Caco-2 (cell line): ENCODE measurements at regions not wholly inside any gene's neighbourhood (a gene's known extent, or its start where the extent isn't known, plus 50 kb on each side); places are given as distances from the start of the nearest gene placed in this dataset.

Experiments
- BruUV-seq: library from RNA; stranded (reverse); fragments of 400-500 nt; replicated peaks from 2 replicates; lab custom pipeline; 2021; lab: Mats Ljungman, UMichigan
- CTCF ChIA-PET: fragments of 300-600 bp; sonication (Branson Sonifier 250); formaldehyde crosslinking; loops from one replicate; lab custom pipeline; 2022; ENCODE audit warnings: antibody characterized with exemption; lab: Charles Lee
- POLR2A ChIA-PET: fragments of 300-600 bp; sonication (Branson Sonifier 250); formaldehyde crosslinking; loops from one replicate; lab custom pipeline; 2022; ENCODE audit warnings: antibody characterized with exemption; lab: Charles Lee
- DNase-seq, 2 experiments: peaks; one replicate each; pipeline versions ENCODE4 v3.0.0 to v3.0.0-alpha.2; 2020 to 2022
- H3K27me3 ChIP-seq: replicated peaks from 2 replicates; pipeline ENCODE4 v1.6.0; 2011; ENCODE audit warnings: low read length; ENCODE audit not compliant: control insufficient read depth, insufficient read depth
- H3K36me3 ChIP-seq: 2 replicates; pipeline ENCODE4 v1.5.1; 2011; ENCODE audit warnings: low read length; ENCODE audit not compliant: control insufficient read depth, insufficient read depth
- H3K4me1 ChIP-seq: fragments of 250-450 bp; sonication (Bioruptor Pico); 2 replicates; pipeline ENCODE4 v1.5.1; 2020; ENCODE audit warnings: mild to moderate bottlenecking
- H3K4me3 ChIP-seq: 2 replicates; pipeline ENCODE4 v1.5.1; 2011; ENCODE audit warnings: low read depth, mild to moderate bottlenecking, control low read depth, low read length
- H3K9me3 ChIP-seq: fragments of 250-450 bp; sonication (Bioruptor Pico); 2 replicates; pipeline ENCODE4 v1.5.1; 2020; ENCODE audit warnings: mild to moderate bottlenecking, moderate library complexity
- H3K27ac Mint-ChIP-seq: one replicate; pipeline ENCODE4 v1.8.0; 2022; ENCODE audit warnings: mixed read lengths; ENCODE audit not compliant: unreplicated experiment
- H3K27me3 Mint-ChIP-seq: one replicate; pipeline ENCODE4 v1.8.0; 2022; ENCODE audit warnings: mixed read lengths; ENCODE audit not compliant: insufficient read depth, unreplicated experiment
- H3K36me3 Mint-ChIP-seq: one replicate; pipeline ENCODE4 v1.8.0; 2022; ENCODE audit warnings: mild to moderate bottlenecking, mixed read lengths; ENCODE audit not compliant: insufficient read depth, unreplicated experiment
- H3K4me1 Mint-ChIP-seq: one replicate; pipeline ENCODE4 v1.8.0; 2022; ENCODE audit warnings: low read depth, mixed read lengths; ENCODE audit not compliant: unreplicated experiment
- H3K4me3 Mint-ChIP-seq: one replicate; pipeline ENCODE4 v1.8.0; 2022; ENCODE audit warnings: mild to moderate bottlenecking, moderate library complexity, mixed read lengths; ENCODE audit not compliant: unreplicated experiment
- H3K9me3 Mint-ChIP-seq: one replicate; pipeline ENCODE4 v1.8.0; 2022; ENCODE audit warnings: mixed read lengths; ENCODE audit not compliant: unreplicated experiment
- CTCF ChIP-seq, 2 experiments: fragments of 200-600 bp in 1 of 2; IDR thresholded peaks; 1 replicate in 1 of 2; 2 replicates in 1 of 2; pipeline versions ENCODE4 v1.5.1 to v1.8.0; 2011 to 2022; ENCODE audit warnings: antibody characterized with exemption in 1 of 2, control low read depth in 1 of 2, inconsistent platforms in 1 of 2, low read depth in 1 of 2, low read length in 1 of 2, mild to moderate bottlenecking in 1 of 2, moderate library complexity in 1 of 2; ENCODE audit not compliant: insufficient read depth in 1 of 2, severe bottlenecking in 1 of 2, unreplicated experiment in 1 of 2
- intact Hi-C: fragments of 100-400 bp; cut with micrococcal nuclease; formaldehyde crosslinking; loops from one replicate; pipeline ENCODE4 v1.10.0; 2022; ENCODE audit not compliant: unreplicated experiment

- intact Hi-C loops: no loop called here
- Histone ChIP-seq H3K9me3 (no peaks in the 10 kb centered on the region), H3K36me3 (no peaks in the 10 kb centered on the region), H3K27me3 (no peaks in the 10 kb centered on the region; the same call in 1 of the 2 replicates), H3K4me3 (no peak overlapping the region), H3K4me1 (no peaks in the 10 kb centered on the region)
- Mint-ChIP-seq H3K27me3 (peaks cover 5% of the 10 kb centered on the region), H3K36me3 (no peaks in the 10 kb centered on the region), H3K27ac (no peak overlapping the region), H3K4me3 (no peak overlapping the region), H3K9me3 (no peaks in the 10 kb centered on the region), H3K4me1 (no peaks in the 10 kb centered on the region)
- CTCF ChIA-PET: no interaction called here
- no peak for DNase-seq
- POLR2A ChIA-PET: no interaction called here
- TF ChIP-seq CTCF (IDR thresholded peaks at IDR 0.05; ENCODE audit: insufficient read depth in 1 of 2, low read depth in 1 of 2, low read length in 1 of 2, severe bottlenecking in 1 of 2, unreplicated experiment in 1 of 2): no peak
- no TSS peak for BruUV-seq
These were observed 91.7 kb upstream of the ELOVL5 start for GRCh38 chr6:53440336-53440945.

GRCh38 chr6:53439556-53439955 is 90.8 kb upstream of the ELOVL5 start:
- Histone ChIP-seq H3K9me3 (no peaks in the 10 kb centered on the region), H3K4me1 (no peaks in the 10 kb centered on the region), H3K36me3 (no peaks in the 10 kb centered on the region), H3K27me3 (no peaks in the 10 kb centered on the region; the same call in 1 of the 2 replicates), H3K4me3 (no peak overlapping the region)
- ChIA-PET POLR2A (no interaction called here), CTCF (no interaction called here)
- Mint-ChIP-seq H3K27ac (no peak overlapping the region), H3K4me1 (no peaks in the 10 kb centered on the region), H3K9me3 (no peaks in the 10 kb centered on the region), H3K4me3 (no peak overlapping the region), H3K27me3 (peaks cover 5% of the 10 kb centered on the region), H3K36me3 (no peaks in the 10 kb centered on the region)
- intact Hi-C loops: loop anchor here (5.0 kb wide), 2 partner anchors 82 to 337 kb away; no protein-coding TSS in a partner anchor
- no TSS peak for BruUV-seq
- no peak for TF ChIP-seq CTCF (IDR thresholded peaks at IDR 0.05; ENCODE audit: insufficient read depth in 1 of 2, low read depth in 1 of 2, low read length in 1 of 2, severe bottlenecking in 1 of 2, unreplicated experiment in 1 of 2)
- DNase-seq: no peak

- peak; percentile 43 to 64 for DNase-seq
- intact Hi-C loops: loop anchor here (1.0 to 5.0 kb wide), 5 partner anchors 23 to 335 kb away; no protein-coding TSS in a partner anchor
- Histone ChIP-seq H3K4me1 (0 out of 2 replicates have a peak, but pooled peaks cover 10% of the 10 kb centered on the region), H3K36me3 (no peaks in the 10 kb centered on the region), H3K27me3 (no peaks in the 10 kb centered on the region), H3K4me3 (no peak overlapping the region), H3K9me3 (no peaks in the 10 kb centered on the region)
- ChIA-PET CTCF (no interaction called here), POLR2A (no interaction called here)
- Mint-ChIP-seq H3K27ac (peak overlapping the region; percentile 30), H3K9me3 (no peaks in the 10 kb centered on the region), H3K4me1 (no peaks in the 10 kb centered on the region), H3K4me3 (no peak overlapping the region), H3K36me3 (no peaks in the 10 kb centered on the region), H3K27me3 (peaks cover 5% of the 10 kb centered on the region)
- no TSS peak for BruUV-seq
- TF ChIP-seq CTCF (IDR thresholded peaks at IDR 0.05; ENCODE audit: insufficient read depth in 1 of 2, low read depth in 1 of 2, low read length in 1 of 2, severe bottlenecking in 1 of 2, unreplicated experiment in 1 of 2): peak; percentile 30 to 68
These were observed 88.9 kb upstream of the ELOVL5 start for GRCh38 chr6:53437557-53438202.
